Heart left ventricle (tissue), 13 donors: ENCODE measurements at regions not wholly inside any gene's neighbourhood (a gene's known extent, or its start where the extent isn't known, plus 50 kb on each side); places are given as distances from the start of the nearest gene placed in this dataset.

Experiments
- POLR2A ChIP-seq, 2 donors: fragments of 450-650 bp; IDR thresholded peaks; one replicate each; pipeline ENCODE4 v1.6.1; 2017; ENCODE audit warnings: antibody characterized with exemption in 2 of 2, mild to moderate bottlenecking in 2 of 2, moderate library complexity in 2 of 2
- TF ChIP-seq, protein P1 (sequence below), 12 donors: fragments of 200-600 bp; sonication (generic) in 4 of 12; IDR thresholded peaks; one replicate each; pipeline versions ENCODE4 v1.5.0 to v1.8.0; 2018 to 2022; ENCODE audit warnings: antibody characterized with exemption in 12 of 12, mild to moderate bottlenecking in 5 of 12
- donor health status: ischemic (EF 13 %, LVEDD 7.1; RV severe dilation, severe dysfunction).
- donor health status: DM: no; HTN: yes; CAD: no.
- donor health status: DM: no; HTN: no; CAD: no.
- donor health status: ischemic (EF 25% LVEDD 6.9; RV normal size, moderate dysfunction).
- donor health status: ischemic (EF 25% LVEDD 5.7; RV mildly dilated, moderate dysfunction).
- donor health status: ischemic (EF 35%, LVEDD 5.7; RV mildly dilated, moderate dysfunction).
- donor health status: nonischemic (EF 11% LVEDD 7.7; RV severe dilation, severe dysfunction).
- donor health status: DM: yes; HTN: yes; CAD: no.
- donor health status: PGD.
- donor health status: ischemic (EF 29% LVEDD 5.4; RV normal size, mild dysfunction).
- donor health status: nonischemic (EF 23%, LVEDD 6.1; RV moderate dilation, normal function).

DNA sequence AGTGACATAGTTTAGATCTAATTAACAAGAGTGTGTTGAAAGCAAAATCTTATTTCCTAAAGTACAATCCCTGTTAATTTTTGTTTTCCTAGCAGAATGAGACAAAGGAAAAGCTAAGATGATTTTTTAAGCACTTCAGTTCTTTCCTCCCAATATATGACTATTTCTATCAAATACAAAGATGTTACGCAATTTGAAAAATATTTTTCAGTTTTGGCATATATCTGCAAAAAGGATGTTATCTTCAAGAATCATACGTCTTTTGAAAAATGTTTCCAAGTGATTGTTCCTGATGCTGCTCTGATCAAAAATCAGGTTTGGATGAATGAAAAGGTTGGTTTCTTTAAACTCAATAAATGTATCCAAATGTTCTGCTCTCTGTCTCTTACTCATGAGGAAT lies 486.7 kb upstream of the CPEB2 start:
- TF ChIP-seq, protein P1, sequence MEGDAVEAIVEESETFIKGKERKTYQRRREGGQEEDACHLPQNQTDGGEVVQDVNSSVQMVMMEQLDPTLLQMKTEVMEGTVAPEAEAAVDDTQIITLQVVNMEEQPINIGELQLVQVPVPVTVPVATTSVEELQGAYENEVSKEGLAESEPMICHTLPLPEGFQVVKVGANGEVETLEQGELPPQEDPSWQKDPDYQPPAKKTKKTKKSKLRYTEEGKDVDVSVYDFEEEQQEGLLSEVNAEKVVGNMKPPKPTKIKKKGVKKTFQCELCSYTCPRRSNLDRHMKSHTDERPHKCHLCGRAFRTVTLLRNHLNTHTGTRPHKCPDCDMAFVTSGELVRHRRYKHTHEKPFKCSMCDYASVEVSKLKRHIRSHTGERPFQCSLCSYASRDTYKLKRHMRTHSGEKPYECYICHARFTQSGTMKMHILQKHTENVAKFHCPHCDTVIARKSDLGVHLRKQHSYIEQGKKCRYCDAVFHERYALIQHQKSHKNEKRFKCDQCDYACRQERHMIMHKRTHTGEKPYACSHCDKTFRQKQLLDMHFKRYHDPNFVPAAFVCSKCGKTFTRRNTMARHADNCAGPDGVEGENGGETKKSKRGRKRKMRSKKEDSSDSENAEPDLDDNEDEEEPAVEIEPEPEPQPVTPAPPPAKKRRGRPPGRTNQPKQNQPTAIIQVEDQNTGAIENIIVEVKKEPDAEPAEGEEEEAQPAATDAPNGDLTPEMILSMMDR (IDR thresholded peaks at IDR 0.05), result no peak
- no peak for TF ChIP-seq POLR2A (IDR thresholded peaks at IDR 0.05)
